H1 (cell line): ENCODE measurements at regions not wholly inside any gene's neighbourhood (a gene's known extent, or its start where the extent isn't known, plus 50 kb on each side); places are given as distances from the start of the nearest gene placed in this dataset.
A peak's percentile ranks its signal among the peaks of the same experiment; 100 is the strongest.

Source experiments
- CTCF ChIA-PET: fragments of 300-600 bp; sonication (Branson Sonifier 250); formaldehyde crosslinking; loops from one replicate; lab custom pipeline; 2021; ENCODE audit not compliant: partially characterized antibody; lab: Charles Lee
- POLR2A ChIA-PET: fragments of 300-600 bp; sonication (Branson Sonifier 250); formaldehyde crosslinking; loops from one replicate; lab custom pipeline; 2021; ENCODE audit warnings: inconsistent platforms; ENCODE audit not compliant: partially characterized antibody; lab: Charles Lee
- DNase-seq, 2 experiments: peaks; one replicate each; pipeline versions ENCODE4 v3.0.0 to v3.0.0-alpha.2; 2010 to 2022; ENCODE audit warnings: low spot score in 2 of 2, low read depth in 1 of 2, mixed read lengths in 1 of 2
- FAIRE-seq: peaks from 2 replicates; lab custom pipeline; 2011; peaks lifted over from hg19 to GRCh38; lab: Jason Lieb, UNC
- H2AFZ ChIP-seq: 2 replicates; pipeline ENCODE4 v1.8.1; 2012; ENCODE audit warnings: low read length, inconsistent platforms
- H2AK5ac ChIP-seq: 2 replicates; pipeline ENCODE4 v1.6.1; 2013; ENCODE audit warnings: low read depth, low read length
- H2BK120ac ChIP-seq: replicated peaks from 2 replicates; pipeline ENCODE3; 2013; ENCODE audit warnings: low read depth, low read length, inconsistent platforms
- H2BK12ac ChIP-seq: 2 replicates; pipeline ENCODE4 v1.6.1; 2013; ENCODE audit warnings: low read depth, low read length
- H2BK15ac ChIP-seq: 2 replicates; pipeline ENCODE4 v1.6.1; 2013; ENCODE audit warnings: low read length
- H2BK20ac ChIP-seq: 2 replicates; pipeline ENCODE4 v1.6.1; 2013; ENCODE audit warnings: low read length
- H2BK5ac ChIP-seq: 2 replicates; pipeline ENCODE4 v1.6.1; 2013; ENCODE audit warnings: low read depth, low read length
- H3K14ac ChIP-seq: 2 replicates; pipeline ENCODE4 v1.6.1; 2013; ENCODE audit warnings: inconsistent platforms; ENCODE audit not compliant: insufficient read length
- H3K18ac ChIP-seq: 2 replicates; pipeline ENCODE4 v1.6.1; 2013; ENCODE audit warnings: low read length; ENCODE audit errors: extremely low read depth
- H3K23ac ChIP-seq: 2 replicates; pipeline ENCODE4 v1.6.1; 2013; ENCODE audit warnings: inconsistent platforms; ENCODE audit not compliant: insufficient read length
- H3K23me2 ChIP-seq: 2 replicates; pipeline ENCODE4 v1.6.1; 2013; ENCODE audit warnings: low read depth, low read length
- H3K27ac ChIP-seq: 2 replicates; pipeline ENCODE4 v1.6.1; 2011; ENCODE audit warnings: low read depth, low read length, inconsistent platforms
- H3K27me3 ChIP-seq, 4 experiments: replicated peaks in 1 of 4; 1 replicate in 1 of 4; 2 replicates in 3 of 4; pipeline versions ENCODE4 v1.6.1 to v1.8.1; 2011 to 2013; ENCODE audit warnings: low read length in 3 of 4, mild to moderate bottlenecking in 3 of 4, inconsistent platforms in 2 of 4, mixed read lengths in 2 of 4, moderate library complexity in 1 of 4; ENCODE audit not compliant: control insufficient read depth in 3 of 4, insufficient read depth in 3 of 4; ENCODE audit errors: extremely low read depth in 1 of 4
- H3K36me3 ChIP-seq, 4 experiments: 2 replicates each; pipeline versions ENCODE4 v1.6.1 to v1.8.1; 2011 to 2013; ENCODE audit warnings: mild to moderate bottlenecking in 4 of 4, low read length in 3 of 4, moderate library complexity in 2 of 4, control low read depth in 1 of 4, inconsistent platforms in 1 of 4; ENCODE audit not compliant: insufficient read depth in 4 of 4, control insufficient read depth in 2 of 4
- H3K4ac ChIP-seq: replicated peaks from 2 replicates; pipeline ENCODE3; 2013; ENCODE audit warnings: low read length, low read depth, mixed read lengths, inconsistent platforms; ENCODE audit not compliant: insufficient read length
- H3K4me1 ChIP-seq, 4 experiments: replicated peaks in 1 of 4; 1 replicate in 1 of 4; 2 replicates in 3 of 4; pipeline versions ENCODE4 v1.6.1 to v1.8.1; 2011 to 2013; ENCODE audit warnings: low read length in 3 of 4, inconsistent platforms in 2 of 4, mixed read lengths in 1 of 4; ENCODE audit not compliant: insufficient read depth in 4 of 4, control insufficient read depth in 3 of 4
- H3K4me2 ChIP-seq, 2 experiments: 2 replicates each; pipeline versions ENCODE4 v1.6.1 to v1.8.1; 2011 to 2013; ENCODE audit warnings: low read depth in 2 of 2, low read length in 2 of 2, control low read depth in 1 of 2, inconsistent platforms in 1 of 2, mild to moderate bottlenecking in 1 of 2; ENCODE audit not compliant: insufficient read depth in 1 of 2
- H3K4me3 ChIP-seq, 4 experiments: fragments of 200-600, 300-600 bp in 1 of 4; sonication (generic), shearing (Covaris generic), sonication (Bioruptor Twin) in 1 of 4; 2 replicates each; pipeline versions ENCODE4 v1.5.1 to v1.8.1; 2011 to 2016; ENCODE audit warnings: low read length in 4 of 4, low read depth in 3 of 4, control low read depth in 2 of 4, inconsistent platforms in 2 of 4, mild to moderate bottlenecking in 2 of 4, mixed read lengths in 1 of 4, moderate library complexity in 1 of 4; ENCODE audit not compliant: insufficient read depth in 2 of 4; ENCODE audit errors: extremely low read depth in 1 of 4
- H3K56ac ChIP-seq: replicated peaks from 2 replicates; pipeline ENCODE3; 2013; ENCODE audit warnings: low read depth, mild to moderate bottlenecking, mixed read lengths, low read length, inconsistent platforms; ENCODE audit not compliant: insufficient read length
- H3K79me1 ChIP-seq: 2 replicates; pipeline ENCODE4 v1.6.1; 2013; ENCODE audit warnings: low read depth, low read length, control low read depth
- H3K79me2 ChIP-seq, 2 experiments: 2 replicates each; pipeline versions ENCODE4 v1.6.1 to v1.8.1; 2012 to 2013; ENCODE audit warnings: low read length in 2 of 2, mild to moderate bottlenecking in 2 of 2, inconsistent platforms in 1 of 2; ENCODE audit not compliant: insufficient read depth in 2 of 2, control insufficient read depth in 1 of 2
- H3K9ac ChIP-seq, 4 experiments: replicated peaks in 1 of 4; 1 replicate in 1 of 4; 2 replicates in 3 of 4; pipeline versions ENCODE4 v1.6.1 to v1.8.1; 2011 to 2013; ENCODE audit warnings: low read depth in 3 of 4, low read length in 3 of 4, control low read depth in 2 of 4, mild to moderate bottlenecking in 2 of 4, moderate library complexity in 2 of 4, inconsistent platforms in 1 of 4; ENCODE audit errors: extremely low read depth in 1 of 4
- H3K9me3 ChIP-seq, 2 experiments: 2 replicates each; pipeline versions ENCODE4 v1.6.1 to v1.8.1; 2012 to 2013; ENCODE audit warnings: mild to moderate bottlenecking in 2 of 2, moderate library complexity in 2 of 2, control low read depth in 1 of 2, inconsistent platforms in 1 of 2, low read depth in 1 of 2, low read length in 1 of 2, mixed read lengths in 1 of 2; ENCODE audit not compliant: insufficient read depth in 2 of 2
- H4K20me1 ChIP-seq, 2 experiments: replicated peaks in 1 of 2; 2 replicates each; pipeline versions ENCODE3 to v1.8.1; 2011 to 2013; ENCODE audit warnings: inconsistent platforms in 2 of 2, low read length in 2 of 2, mild to moderate bottlenecking in 1 of 2; ENCODE audit not compliant: insufficient read depth in 2 of 2, control insufficient read depth in 1 of 2
- H4K5ac ChIP-seq: 2 replicates; pipeline ENCODE4 v1.6.1; 2013; ENCODE audit warnings: low read length, low read depth, mixed read lengths, inconsistent platforms; ENCODE audit not compliant: insufficient read length
- H4K8ac ChIP-seq: 2 replicates; pipeline ENCODE4 v1.8.0; 2013; ENCODE audit warnings: mild to moderate bottlenecking, moderate library complexity, low read length, inconsistent platforms; ENCODE audit not compliant: insufficient read depth; ENCODE audit errors: extremely low read depth
- H4K91ac ChIP-seq: replicated peaks from 2 replicates; pipeline ENCODE3; 2013; ENCODE audit warnings: low read length, mixed read lengths, inconsistent platforms; ENCODE audit not compliant: insufficient read length
- CHD2 ChIP-seq: IDR thresholded peaks from 2 replicates; pipeline ENCODE4 v1.6.1; 2012; ENCODE audit warnings: low read length, improper control_type of control experiment
- E2F6 ChIP-seq: IDR thresholded peaks from 2 replicates; pipeline ENCODE4 v1.6.1; 2012; ENCODE audit warnings: inconsistent platforms
- EP300 ChIP-seq, 2 experiments: IDR thresholded peaks; 1 replicate in 1 of 2; 2 replicates in 1 of 2; pipeline ENCODE4 v1.6.1; 2011 to 2012; ENCODE audit warnings: low read depth in 2 of 2, low read length in 2 of 2, mild to moderate bottlenecking in 2 of 2, borderline replicate concordance in 1 of 2, inconsistent platforms in 1 of 2, moderate library complexity in 1 of 2
- RAD21 ChIP-seq, 2 experiments: IDR thresholded peaks in 1 of 2; conservative IDR thresholded peaks in 1 of 2; 2 replicates each; pipeline ENCODE4 v1.6.1; 2011; ENCODE audit warnings: low read depth in 2 of 2, low read length in 2 of 2, improper control_type of control experiment in 1 of 2, inconsistent platforms in 1 of 2, mild to moderate bottlenecking in 1 of 2, moderate library complexity in 1 of 2
- TAF1 ChIP-seq: IDR thresholded peaks from 2 replicates; pipeline ENCODE4 v1.6.1; 2011; ENCODE audit warnings: mild to moderate bottlenecking, low read depth, low read length
- TCF12 ChIP-seq: IDR thresholded peaks from 2 replicates; pipeline ENCODE4 v1.6.1; 2011; ENCODE audit warnings: low read depth, mild to moderate bottlenecking, low read length
- WGBS, 2 experiments: shearing (Covaris generic) in 1 of 2; methylation state at CpG; one replicate each; pipeline versions ENCODE4 v1.1.6 to v1.1.7; 2013 to 2015; ENCODE audit warnings: low lambda C conversion rate in 2 of 2, mixed read lengths in 2 of 2, inconsistent platforms in 1 of 2, low coverage in 1 of 2, missing lambda C conversion rate in 1 of 2; ENCODE audit not compliant: insufficient replicate concordance in 2 of 2, insufficient coverage in 1 of 2, insufficient read length in 1 of 2; ENCODE audit errors: extremely low coverage in 1 of 2, missing lambda C conversion rate in 1 of 2; 5-methylcytosine and 5-hydroxymethylcytosine counted together

- Histone ChIP-seq H4K8ac (no peak overlapping the region), H3K56ac (no peak overlapping the region), H3K9me3 (no peaks in the 10 kb centered on the region), H3K14ac (no peak overlapping the region), H3K23me2 (no peaks in the 10 kb centered on the region), H3K4ac (no peak overlapping the region), H3K9ac (no peak overlapping the region), H2BK20ac (no peak overlapping the region), H3K4me3 (no peak overlapping the region), H4K91ac (no peak overlapping the region), H3K27ac (no peak overlapping the region), H4K20me1 (no peaks in the 10 kb centered on the region), H3K79me1 (no peaks in the 10 kb centered on the region), H3K36me3 (no peaks in the 10 kb centered on the region), H3K18ac (no peak overlapping the region), H3K79me2 (no peaks in the 10 kb centered on the region), H2BK5ac (no peak overlapping the region), H3K4me1 (no peaks in the 10 kb centered on the region), H2AK5ac (no peak overlapping the region), H2BK12ac (peak overlapping the region; percentile 62; the same call in 1 of the 2 replicates), H3K4me2 (no peak overlapping the region), H2AFZ (no peak overlapping the region), H2BK15ac (no peak overlapping the region), H2BK120ac (no peak overlapping the region), H4K5ac (no peak overlapping the region), H3K23ac (no peak overlapping the region), H3K27me3 (no peaks in the 10 kb centered on the region)
- ChIA-PET CTCF (interaction anchor here (0.7 kb wide), 2 partner anchors 13 to 39 kb away, joined by 3 read pairs; no protein-coding TSS in a partner anchor), POLR2A (interaction anchor here (1.0 to 2.1 kb wide), 3 partner anchors 10 to 31 kb away, joined by 3 to 5 read pairs (median 3); no protein-coding TSS in a partner anchor)
- TF ChIP-seq EP300 (IDR thresholded peaks at IDR 0.05; ENCODE audit: borderline replicate concordance in 1 of 2, low read depth in 2 of 2, low read length in 2 of 2): no peak
- no peak for TF ChIP-seq TCF12
- no peak for TF ChIP-seq E2F6
- TF ChIP-seq RAD21 (IDR thresholded peaks at IDR 0.05 in 1 of 2, conservative IDR thresholded peaks at IDR 0.05 in 1 of 2; ENCODE audit: low read depth in 2 of 2, low read length in 2 of 2): no peak
- no peak for TF ChIP-seq TAF1
- TF ChIP-seq CHD2: no peak
- DNase-seq: peak in 1 of 2 experiments; percentile 14
- 96% methylated on average over 1 of the region's 1 CpG; no CpG with 5 or more reads in 1 of the 2 experiments for WGBS, 2 experiments
- FAIRE-seq: no peak
Measured at GRCh38 chr2:7849027-7849426, 832.8 kb upstream of the ID2 start.
